Panc1 (cell line): ENCODE measurements at regions not wholly inside any gene's neighbourhood (a gene's known extent, or its start where the extent isn't known, plus 50 kb on each side); places are given as distances from the start of the nearest gene placed in this dataset.

Experiments
- CTCF ChIP-seq: fragments of 450-650 bp; IDR thresholded peaks from 2 replicates; pipeline ENCODE4 v1.5.1; 2017; ENCODE audit warnings: mild to moderate bottlenecking
- POLR2AphosphoS5 ChIP-seq: IDR thresholded peaks from 2 replicates; pipeline ENCODE4 v1.6.1; 2012; ENCODE audit warnings: mild to moderate bottlenecking, low read depth, low read length, moderate library complexity

DNA sequence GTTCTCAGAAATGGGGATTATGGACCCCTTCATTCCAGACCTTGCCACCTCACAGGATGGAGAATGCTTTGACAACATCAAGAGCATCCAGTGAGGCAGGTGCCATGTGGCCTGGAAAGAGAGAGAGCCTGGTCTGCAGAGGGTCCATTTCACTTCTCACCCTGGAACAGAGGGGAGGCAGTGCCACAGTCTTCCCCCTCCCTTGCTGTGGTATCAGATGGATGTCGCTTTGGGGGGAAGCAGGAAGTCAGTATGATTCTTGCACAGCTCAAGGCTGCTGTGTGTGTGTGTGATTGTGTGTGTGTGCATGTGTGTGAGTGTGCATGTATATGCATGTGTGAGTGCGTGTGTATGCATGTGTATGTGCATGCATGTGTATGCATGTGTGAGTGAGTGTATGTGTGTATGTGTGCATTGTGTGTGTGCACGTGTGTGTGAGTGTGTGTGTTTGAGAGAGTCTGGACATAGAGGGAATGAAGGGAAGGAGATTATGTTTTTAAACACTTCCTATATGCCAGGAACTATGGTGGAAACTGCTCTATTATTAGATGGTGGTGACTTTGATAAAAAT lies 328.6 kb upstream of the CLNK start:
- TF ChIP-seq CTCF (no peak), POLR2AphosphoS5 (no peak)
